Hepatocyte (in vitro differentiated cells): ENCODE measurements at regions not wholly inside any gene's neighbourhood (a gene's known extent, or its start where the extent isn't known, plus 50 kb on each side); places are given as distances from the start of the nearest gene placed in this dataset.

ENCODE experiments used
- DNase-seq: peaks from one replicate; pipeline ENCODE4 v3.0.0-alpha.2; 2016; ENCODE audit warnings: low spot score
- H2AFZ ChIP-seq: fragments of 200-600 bp; sonication (generic); 2 replicates; pipeline ENCODE4 v1.6.0; 2016; ENCODE audit warnings: antibody characterized with exemption, mild to moderate bottlenecking
- H3K27ac ChIP-seq: fragments of 200-600 bp; sonication (generic); 2 replicates; pipeline ENCODE4 v1.5.1; 2016; ENCODE audit warnings: mild to moderate bottlenecking
- H3K27me3 ChIP-seq: fragments of 200-600 bp; sonication (generic); 2 replicates; pipeline ENCODE4 v1.6.1; 2016
- H3K36me3 ChIP-seq: fragments of 200-600 bp; sonication (generic); replicated peaks from 2 replicates; pipeline ENCODE4 v1.5.1; 2016; ENCODE audit warnings: low read depth; ENCODE audit not compliant: insufficient read depth
- H3K4me1 ChIP-seq: fragments of 200-600 bp; sonication (generic); 2 replicates; pipeline ENCODE4 v1.5.1; 2016; ENCODE audit warnings: mild to moderate bottlenecking, moderate library complexity; ENCODE audit not compliant: insufficient read depth
- H3K4me2 ChIP-seq: fragments of 200-600 bp; sonication (generic); 2 replicates; pipeline ENCODE4 v1.6.0; 2016
- H3K4me3 ChIP-seq: fragments of 200-600 bp; sonication (generic); 2 replicates; pipeline ENCODE4 v1.5.1; 2016; ENCODE audit warnings: mild to moderate bottlenecking
- H3K79me2 ChIP-seq: fragments of 200-600 bp; sonication (generic); 2 replicates; pipeline ENCODE4 v1.6.0; 2017; ENCODE audit warnings: mild to moderate bottlenecking
- H3K9me2 ChIP-seq: fragments of 200-600 bp; sonication (generic); replicated peaks from 2 replicates; pipeline ENCODE4 v1.6.0; 2017; ENCODE audit warnings: mild to moderate bottlenecking; ENCODE audit not compliant: insufficient read depth
- H3K9me3 ChIP-seq: fragments of 200-600 bp; sonication (generic); 2 replicates; pipeline ENCODE4 v1.5.1; 2016; ENCODE audit warnings: low read depth, mild to moderate bottlenecking
- H4K20me1 ChIP-seq: fragments of 200-600 bp; sonication (generic); 2 replicates; pipeline ENCODE4 v1.6.0; 2016; ENCODE audit warnings: mild to moderate bottlenecking; ENCODE audit not compliant: insufficient read depth, poor library complexity, severe bottlenecking
- CTCF ChIP-seq: fragments of 200-600 bp; sonication (generic); IDR thresholded peaks from 2 replicates; pipeline ENCODE4 v1.5.1; 2016; ENCODE audit warnings: antibody characterized with exemption, mild to moderate bottlenecking; ENCODE audit not compliant: poor library complexity
- EZH2 ChIP-seq: fragments of 200-600 bp; sonication (generic); IDR thresholded peaks from 2 replicates; pipeline ENCODE4 v1.6.1; 2016; ENCODE audit warnings: antibody characterized with exemption, mild to moderate bottlenecking, borderline replicate concordance
- EZH2phosphoT487 ChIP-seq: fragments of 200-600 bp; sonication (generic); IDR thresholded peaks from one replicate; pipeline ENCODE4 v1.6.1; 2018; ENCODE audit warnings: antibody characterized with exemption, mild to moderate bottlenecking, low read depth, moderate library complexity; ENCODE audit not compliant: unreplicated experiment, severe bottlenecking
- WGBS: methylation state at CpG from one replicate; pipeline ENCODE4 v1.1.6; 2016; ENCODE audit warnings: low lambda C conversion rate; ENCODE audit errors: missing lambda C conversion rate; 5-methylcytosine and 5-hydroxymethylcytosine counted together

GRCh38 chr3:180457225-180457624, 144.7 kb upstream of the TTC14 start:
- no peaks in the 10 kb centered on the region for H3K9me3 ChIP-seq
- H3K4me3 ChIP-seq: no peak overlapping the region
- no peak overlapping the region for H3K4me2 ChIP-seq
- no peaks in the 10 kb centered on the region for H3K27me3 ChIP-seq
- no peak for TF ChIP-seq CTCF
- no peak for TF ChIP-seq EZH2
- TF ChIP-seq EZH2phosphoT487: no peak
- no peaks in the 10 kb centered on the region for H3K36me3 ChIP-seq
- H2AFZ ChIP-seq: no peak overlapping the region
- DNase-seq: no peak
- H3K27ac ChIP-seq: no peak overlapping the region
- no peaks in the 10 kb centered on the region for H3K79me2 ChIP-seq
- H4K20me1 ChIP-seq: no peaks in the 10 kb centered on the region
- no peaks in the 10 kb centered on the region for H3K4me1 ChIP-seq
- H3K9me2 ChIP-seq: no peaks in the 10 kb centered on the region

- no peak overlapping the region for H2AFZ ChIP-seq
- H3K4me3 ChIP-seq: no peak overlapping the region
- H3K27ac ChIP-seq: no peak overlapping the region
- H3K9me3 ChIP-seq: no peaks in the 10 kb centered on the region
- H3K79me2 ChIP-seq: no peaks in the 10 kb centered on the region
- H3K4me2 ChIP-seq: no peak overlapping the region
- TF ChIP-seq CTCF (no peak), EZH2phosphoT487 (no peak)
- no peaks in the 10 kb centered on the region for H4K20me1 ChIP-seq
- DNase-seq: no peak
- H3K4me1 ChIP-seq: no peaks in the 10 kb centered on the region
- H3K9me2 ChIP-seq: no peaks in the 10 kb centered on the region
- no peaks in the 10 kb centered on the region for H3K27me3 ChIP-seq
- H3K36me3 ChIP-seq: no peaks in the 10 kb centered on the region
Measured at GRCh38 chr3:180466401-180467011, 135.5 kb upstream of the TTC14 start.

- H3K79me2 ChIP-seq: no peaks in the 10 kb centered on the region
- no peak overlapping the region for H3K27ac ChIP-seq
- H3K4me3 ChIP-seq: no peak overlapping the region
- no peak for DNase-seq
- no peak overlapping the region for H3K4me2 ChIP-seq
- no peaks in the 10 kb centered on the region for H3K36me3 ChIP-seq
- H3K9me2 ChIP-seq: no peaks in the 10 kb centered on the region
- no peak for TF ChIP-seq CTCF
- TF ChIP-seq EZH2phosphoT487: no peak
- TF ChIP-seq EZH2: no peak
- no peak overlapping the region for H2AFZ ChIP-seq
- no peaks in the 10 kb centered on the region for H3K4me1 ChIP-seq
- WGBS: 70% methylated on average over 1 of the region's 1 CpG
- H3K27me3 ChIP-seq: no peaks in the 10 kb centered on the region
- no peaks in the 10 kb centered on the region for H3K9me3 ChIP-seq
- H4K20me1 ChIP-seq: no peaks in the 10 kb centered on the region
Measured at GRCh38 chr3:180467177-180467576, 134.8 kb upstream of the TTC14 start.

- TF ChIP-seq CTCF (no peak), EZH2phosphoT487 (no peak), EZH2 (no peak)
- H2AFZ ChIP-seq: no peak overlapping the region
- H3K4me2 ChIP-seq: no peak overlapping the region
- H3K27me3 ChIP-seq: no peaks in the 10 kb centered on the region
- 75% methylated on average over 1 of the region's 1 CpG for WGBS
- no peaks in the 10 kb centered on the region for H3K9me2 ChIP-seq
- no peaks in the 10 kb centered on the region for H3K36me3 ChIP-seq
- H3K4me3 ChIP-seq: no peak overlapping the region
- H4K20me1 ChIP-seq: no peaks in the 10 kb centered on the region
- H3K4me1 ChIP-seq: no peaks in the 10 kb centered on the region
- no peak overlapping the region for H3K27ac ChIP-seq
- no peaks in the 10 kb centered on the region for H3K79me2 ChIP-seq
- DNase-seq: no peak
- no peaks in the 10 kb centered on the region for H3K9me3 ChIP-seq
Measured at GRCh38 chr3:180469149-180469548, 132.8 kb upstream of the TTC14 start.
